SK-N-DZ (cell line): ENCODE measurements at regions not wholly inside any gene's neighbourhood (a gene's known extent, or its start where the extent isn't known, plus 50 kb on each side); places are given as distances from the start of the nearest gene placed in this dataset.
"Not testable (repeated sequence)": the region's sequence is repeated elsewhere in the genome, so short reads cannot be mapped to it uniquely, and the experiment has no call there.

Experiments
- DNase-seq: peaks from one replicate; pipeline ENCODE4 v3.0.0-alpha.2; 2015; ENCODE audit warnings: low spot score

DNA sequence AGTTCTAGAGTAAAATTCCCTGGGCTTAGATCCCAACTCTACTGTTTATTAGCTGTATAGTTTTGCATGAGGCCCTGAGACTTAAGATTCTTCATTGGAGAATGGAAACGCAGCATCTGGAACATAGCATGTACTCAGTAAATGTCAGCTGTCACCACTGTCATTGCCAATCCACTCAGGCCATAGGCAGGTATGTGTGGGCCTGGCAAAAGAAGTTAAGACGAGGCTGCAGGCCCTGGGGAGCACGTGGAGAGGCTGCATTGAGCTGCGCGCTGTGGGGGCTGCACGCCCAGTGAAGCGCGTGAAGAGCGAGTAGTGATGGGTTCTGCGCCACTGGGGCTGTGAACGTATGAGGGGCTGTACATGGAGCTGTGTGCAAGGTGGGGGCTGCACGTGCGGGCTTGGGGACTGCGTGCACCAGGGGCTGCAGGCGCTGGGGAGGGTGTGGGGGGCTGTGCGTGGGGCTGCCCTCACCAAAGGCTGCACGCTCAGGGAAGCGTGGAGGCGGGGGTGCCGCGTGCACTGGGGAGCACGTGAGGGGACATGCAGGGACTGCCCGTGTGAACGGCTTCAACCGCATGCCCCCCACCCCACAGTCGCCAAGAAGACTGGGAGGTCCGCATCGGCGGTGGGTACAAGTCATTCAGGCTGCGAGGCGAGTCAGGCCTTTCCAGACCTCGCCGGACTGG lies 85.5 kb downstream of the PRR15 start:
- no peak for DNase-seq

- DNase-seq: no peak
These were observed 86.2 kb downstream of the PRR15 start for GRCh38 chr7:29649876-29650275.

DNA sequence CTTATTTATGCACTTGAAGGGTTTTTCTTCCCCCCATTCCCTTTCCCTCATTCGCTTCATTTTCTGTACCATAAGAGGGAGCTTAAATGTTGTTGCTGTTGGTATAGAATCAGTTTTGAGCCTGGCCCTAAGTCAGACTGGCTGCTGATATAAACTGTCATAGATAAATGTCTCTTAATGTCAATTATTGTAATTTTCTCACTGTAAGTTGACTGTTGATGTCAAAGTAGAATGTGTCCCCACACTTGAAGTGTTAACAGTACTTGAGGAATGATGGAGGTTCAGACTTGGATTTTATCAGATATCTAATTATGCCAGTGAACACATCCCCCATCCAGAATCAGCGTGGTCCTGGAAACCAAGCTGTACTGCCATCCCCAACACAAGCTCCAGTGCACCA lies 87.8 kb downstream of the PRR15 start:
- no peak for DNase-seq

DNA sequence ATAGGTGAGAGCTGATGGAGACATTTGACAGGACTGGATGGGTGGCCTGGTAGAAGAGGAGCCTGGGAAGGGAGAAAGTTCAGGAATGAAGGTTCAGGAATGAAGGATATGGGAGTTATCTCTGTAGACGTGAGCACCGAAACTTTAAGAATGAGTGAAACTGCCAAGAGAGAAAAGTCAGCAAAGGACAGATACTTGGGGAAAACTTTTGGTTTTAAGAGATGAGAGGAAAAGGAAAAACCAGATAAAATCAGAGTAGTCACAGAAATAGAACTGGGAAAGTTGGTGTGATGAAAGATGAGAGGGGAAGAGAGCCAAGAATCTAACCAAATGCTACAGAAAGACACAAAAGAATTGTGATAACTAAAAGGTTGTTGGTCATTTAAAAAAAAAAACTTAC lies 88.9 kb downstream of the PRR15 start:
- DNase-seq: no peak

DNA sequence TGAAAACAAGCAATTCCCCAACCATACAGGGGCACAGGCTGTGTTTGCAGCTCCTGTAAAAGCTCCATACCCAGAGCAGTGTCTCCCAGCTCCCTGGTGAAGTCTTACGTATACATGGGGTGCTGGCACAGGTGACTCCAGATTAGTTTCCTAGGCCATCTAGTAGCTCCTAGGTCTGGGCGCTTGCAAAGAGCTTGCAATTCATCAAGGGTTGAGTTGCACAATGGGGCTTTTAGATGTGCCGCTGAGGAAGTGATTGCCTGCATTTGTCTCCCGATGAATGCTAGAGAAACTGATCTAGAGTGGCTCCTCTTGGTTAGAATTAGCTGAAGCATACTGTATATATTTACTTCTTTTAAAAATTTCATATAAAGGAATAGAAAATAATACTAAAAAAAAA lies 90.7 kb downstream of the PRR15 start:
- not testable (repeated sequence) for DNase-seq

DNA sequence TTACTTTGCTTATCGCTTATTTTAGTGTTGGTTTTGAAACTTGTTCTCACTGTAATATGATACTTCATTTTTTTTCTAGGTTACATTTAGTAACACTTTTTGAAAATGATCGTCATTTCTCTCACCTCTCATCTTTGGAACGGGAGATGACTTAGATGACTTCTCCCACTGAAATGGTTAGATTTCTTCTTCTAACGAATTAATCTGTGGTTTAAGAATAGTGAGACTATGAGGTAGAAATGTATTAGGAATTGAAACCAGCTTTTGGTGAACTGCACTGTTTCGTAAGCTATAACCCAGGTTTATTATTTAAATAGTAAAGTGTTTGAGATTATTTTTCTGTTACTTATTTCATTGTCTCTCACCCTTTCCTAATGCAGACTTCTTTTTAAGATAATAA lies 93.7 kb downstream of the PRR15 start:
- no peak for DNase-seq

DNA sequence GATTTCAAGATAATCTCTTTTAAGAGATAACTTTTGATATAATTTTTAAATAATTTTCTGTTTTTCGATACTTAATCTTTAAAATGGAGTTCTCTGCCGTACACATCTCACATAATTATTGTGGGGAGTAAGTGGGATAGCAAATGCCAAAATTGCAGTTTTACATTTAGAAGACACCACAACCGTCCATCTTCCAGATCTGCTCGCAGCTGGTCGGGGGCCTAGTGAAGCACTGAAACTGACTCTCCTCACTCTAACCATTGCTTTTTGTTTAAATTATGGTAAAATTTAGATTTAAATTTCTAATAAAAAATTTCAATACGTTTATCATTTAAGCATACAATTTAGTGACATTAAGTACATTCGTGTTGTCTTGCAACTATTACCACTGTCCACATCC lies 94.2 kb downstream of the PRR15 start:
- DNase-seq: no peak

GRCh38 chr7:29659213-29659612 lies 95.6 kb downstream of the PRR15 start:
- not testable (repeated sequence) for DNase-seq

GRCh38 chr7:29662899-29663298 lies 99.3 kb downstream of the PRR15 start:
- not testable (repeated sequence) for DNase-seq

- DNase-seq: not testable (repeated sequence)
These were observed 101.4 kb downstream of the PRR15 start for GRCh38 chr7:29664999-29665398.

DNA sequence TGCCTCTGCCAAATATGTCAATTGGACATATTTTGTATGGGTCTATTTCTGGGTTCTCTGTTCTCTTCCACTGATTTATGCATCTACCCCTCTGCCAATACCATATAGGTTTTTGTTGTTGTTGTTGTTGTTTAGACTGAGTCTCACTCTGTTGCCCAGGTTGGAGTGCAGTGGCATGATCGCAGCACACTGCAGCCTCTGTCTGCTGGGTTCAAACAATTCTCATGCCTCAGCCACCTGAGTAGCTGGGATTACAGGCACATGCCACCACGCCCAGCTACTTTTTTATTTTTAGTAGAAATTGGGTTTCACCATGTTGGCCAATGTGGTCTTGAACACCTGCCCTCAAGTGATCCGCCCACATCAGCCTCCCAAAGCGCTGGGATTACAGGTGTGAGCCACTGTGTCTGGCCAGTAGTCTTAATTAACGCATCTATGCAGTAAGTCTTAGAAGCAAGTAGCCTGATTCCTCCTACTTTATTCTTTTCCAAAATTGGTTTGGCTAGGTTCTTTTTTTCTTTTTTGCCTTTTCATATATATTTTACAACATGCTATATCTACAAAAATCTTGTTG lies 103.5 kb downstream of the PRR15 start:
- DNase-seq: not testable (repeated sequence)

DNA sequence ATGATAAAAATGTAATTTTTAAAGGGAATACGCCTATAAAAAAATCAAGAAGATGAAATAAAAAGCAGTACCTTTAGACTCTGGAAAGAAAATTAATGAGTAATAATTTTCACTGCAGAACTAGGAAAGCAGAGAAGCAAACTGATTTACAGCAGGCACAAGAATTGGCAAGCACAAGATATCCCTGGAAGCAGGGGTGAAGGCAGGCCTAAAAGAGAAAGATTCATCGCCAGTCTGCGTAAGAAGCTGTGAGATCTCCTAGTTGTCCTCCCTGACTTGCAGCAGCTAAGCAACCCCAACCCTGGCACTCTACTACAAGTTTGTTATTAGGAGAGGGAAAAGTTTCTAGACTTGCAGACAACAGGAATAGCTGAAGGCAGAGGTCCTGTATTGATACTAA lies 107.7 kb downstream of the PRR15 start:
- DNase-seq: not testable (repeated sequence)

DNA sequence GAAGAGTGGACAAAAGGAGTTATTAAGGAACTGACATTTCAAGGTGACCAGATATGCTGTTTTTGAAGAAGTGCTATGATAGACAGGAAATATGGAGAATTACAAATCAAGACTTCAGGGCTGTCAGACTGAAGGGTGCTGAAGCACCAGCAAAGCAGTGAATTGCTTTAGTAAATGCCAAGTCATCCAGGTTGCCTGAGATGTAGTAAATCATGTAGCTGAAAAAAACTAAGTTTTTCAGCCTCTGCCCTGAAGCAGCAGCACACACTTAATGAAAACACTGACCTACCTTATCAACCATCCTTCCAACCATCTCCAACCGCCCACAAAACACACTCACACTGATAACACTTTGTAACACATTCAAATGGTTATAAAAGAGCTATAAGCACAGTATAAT lies 110.0 kb downstream of the PRR15 start:
- not testable (repeated sequence) for DNase-seq

- DNase-seq: not testable (repeated sequence)
These were observed 111.0 kb downstream of the PRR15 start for GRCh38 chr7:29674626-29675025.

DNA sequence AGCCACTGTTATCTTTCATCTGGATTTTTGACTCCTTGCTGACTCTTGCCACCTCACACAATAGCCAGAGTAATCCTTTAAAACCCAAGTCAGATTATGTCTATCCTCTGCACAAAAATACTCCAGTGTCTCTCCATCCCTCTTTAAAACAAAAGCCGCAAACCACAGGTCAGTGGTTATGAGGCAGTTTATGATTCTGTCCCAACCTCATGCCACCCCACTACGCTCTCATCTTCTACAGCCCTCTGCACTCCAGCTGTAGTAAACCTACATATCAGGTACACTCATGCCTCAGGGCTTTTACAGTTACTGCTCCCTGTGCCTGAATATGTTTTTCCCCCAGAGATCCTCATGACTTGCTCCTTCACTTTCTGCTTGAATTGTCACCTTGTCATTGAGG lies 113.6 kb downstream of the PRR15 start:
- not testable (repeated sequence) for DNase-seq

GRCh38 chr7:29679963-29680362 lies 116.3 kb downstream of the PRR15 start:
- not testable (repeated sequence) for DNase-seq

- DNase-seq: not testable (repeated sequence)
These were observed 117.0 kb downstream of the PRR15 start for GRCh38 chr7:29680601-29681000.

- DNase-seq: peak; percentile 6
These were observed 120.6 kb downstream of the PRR15 start for GRCh38 chr7:29684151-29684786.

DNA sequence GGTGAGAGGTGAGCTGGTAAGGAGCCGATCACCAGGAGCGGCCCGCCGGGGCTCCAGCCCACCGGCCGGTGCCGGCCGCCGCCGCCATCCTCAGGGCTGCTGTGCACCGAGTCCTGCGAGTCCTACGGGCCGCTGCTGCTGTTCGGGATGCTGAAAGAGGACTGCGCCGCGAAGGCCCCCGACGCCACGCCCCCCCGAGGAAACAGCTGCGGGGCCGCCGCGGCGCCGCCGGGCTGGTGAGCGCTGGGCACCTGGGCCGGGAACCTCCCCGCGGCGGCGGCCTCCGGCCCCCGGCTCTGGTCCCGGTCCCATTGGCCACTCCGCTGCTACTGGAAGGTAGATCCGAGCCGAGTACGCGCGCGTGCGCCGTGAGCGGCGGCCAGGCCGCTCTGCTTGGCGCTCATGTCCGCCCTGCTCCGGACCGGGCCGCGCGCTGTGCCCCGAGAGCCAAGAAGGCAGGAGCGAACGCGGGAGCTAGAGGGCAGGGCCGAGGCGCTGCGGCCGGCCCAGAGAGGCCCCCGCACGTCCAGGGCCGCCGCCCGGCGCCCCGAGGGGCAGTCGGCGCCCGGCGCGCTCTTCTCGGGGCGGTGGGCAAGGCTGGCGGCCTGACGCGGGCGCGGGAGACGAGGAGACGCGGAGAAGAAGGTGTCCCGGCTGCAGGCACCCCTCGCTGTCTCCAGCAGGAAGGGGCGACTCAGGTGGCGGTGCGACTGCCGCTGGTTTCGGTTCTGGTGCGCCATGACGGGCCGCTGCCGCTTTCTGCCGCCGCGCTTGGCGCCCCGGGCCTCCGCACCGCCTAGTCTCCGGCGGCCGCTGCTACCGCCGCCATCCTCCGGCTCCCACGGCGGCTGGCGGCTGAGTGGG lies 121.3 kb upstream of the WIPF3 start:
- peak; percentile 75 for DNase-seq

DNA sequence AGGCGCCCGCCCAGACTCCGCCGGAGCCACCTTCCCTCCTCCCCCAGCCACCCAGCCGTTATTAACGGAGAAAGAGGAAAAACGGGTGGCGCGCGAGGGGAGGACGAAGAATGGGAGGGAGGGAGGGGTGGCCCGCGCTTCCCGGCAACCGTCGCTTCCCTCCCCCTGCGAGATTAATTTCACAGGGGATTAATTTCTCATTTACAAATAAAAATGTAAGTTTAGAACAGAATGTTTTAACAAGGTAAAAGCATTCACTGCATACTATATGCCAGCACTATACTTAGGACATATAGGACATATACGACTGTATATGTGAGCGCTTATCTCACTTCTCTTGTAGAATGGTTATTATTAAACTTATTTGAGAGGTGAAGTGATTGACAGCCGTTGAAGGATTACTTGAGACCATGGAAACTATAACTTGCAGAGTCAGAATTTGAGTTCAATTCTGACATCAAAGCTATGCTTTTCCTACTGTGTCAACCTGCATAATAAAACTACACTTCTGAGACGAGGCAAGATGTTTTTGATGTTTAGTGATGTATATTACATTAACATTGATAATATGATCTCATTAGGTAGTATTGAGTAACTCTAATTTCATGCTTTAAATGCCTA lies 120.5 kb upstream of the WIPF3 start:
- DNase-seq: peak; percentile 17

GRCh38 chr7:29690510-29690909 lies 115.8 kb upstream of the WIPF3 start:
- DNase-seq: not testable (repeated sequence)

GRCh38 chr7:29696402-29696801 lies 109.9 kb upstream of the WIPF3 start:
- DNase-seq: not testable (repeated sequence)
